HG03378 (cell line): ENCODE measurements at regions not wholly inside any gene's neighbourhood (a gene's known extent, or its start where the extent isn't known, plus 50 kb on each side); places are given as distances from the start of the nearest gene placed in this dataset.
"Not testable (repeated sequence)": the region's sequence is repeated elsewhere in the genome, so short reads cannot be mapped to it uniquely, and the experiment has no call there.

Source experiments
- ATAC-seq: cut with Tn5 transposase; IDR thresholded peaks from one replicate; pipeline ENCODE4 v1.9.1; 2021; ENCODE audit warnings: mild to moderate bottlenecking, moderate library complexity; ENCODE audit not compliant: unreplicated experiment

DNA sequence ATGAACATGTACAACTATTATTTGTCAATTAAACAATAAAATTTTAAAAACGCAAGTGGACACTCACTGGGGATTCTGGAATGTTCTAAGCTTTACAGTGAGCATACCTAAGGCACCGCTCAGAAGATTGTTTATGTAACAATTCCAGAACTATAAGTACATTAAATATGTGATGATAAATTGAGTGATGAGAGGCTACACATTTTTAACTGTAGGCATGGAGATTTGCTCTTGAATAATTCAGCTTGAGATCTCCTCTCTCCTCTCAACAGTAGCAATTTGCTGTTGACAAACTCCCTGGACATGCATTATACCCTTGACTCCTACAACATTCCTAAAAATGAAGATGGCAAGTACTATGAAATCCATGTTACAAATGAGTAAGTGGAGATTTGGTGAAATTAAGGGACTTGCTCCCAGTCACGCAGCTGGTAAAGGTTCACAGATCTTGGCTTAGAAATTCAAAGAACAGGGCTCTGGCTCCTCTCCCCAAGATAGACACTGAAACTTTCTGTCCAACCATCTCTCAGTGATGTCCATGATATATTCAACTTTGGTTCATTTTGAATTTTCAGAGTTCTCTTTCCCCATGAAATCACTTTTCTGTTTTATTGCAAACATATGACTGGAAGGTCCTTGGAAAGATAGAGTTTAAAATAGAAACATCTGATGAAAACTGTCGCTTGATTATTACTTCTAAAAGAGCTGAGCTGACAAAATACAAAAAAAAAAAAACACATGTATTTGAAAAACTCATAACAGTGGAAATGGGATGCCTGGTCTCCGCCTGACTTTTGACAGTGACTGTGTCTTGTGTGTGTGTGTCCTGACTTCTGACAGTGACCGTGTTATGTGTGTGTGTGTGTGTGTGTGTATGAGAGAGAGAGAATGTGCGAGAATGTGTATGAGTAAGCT lies 488.3 kb downstream of the TNS3 start:
- no peak for ATAC-seq

DNA sequence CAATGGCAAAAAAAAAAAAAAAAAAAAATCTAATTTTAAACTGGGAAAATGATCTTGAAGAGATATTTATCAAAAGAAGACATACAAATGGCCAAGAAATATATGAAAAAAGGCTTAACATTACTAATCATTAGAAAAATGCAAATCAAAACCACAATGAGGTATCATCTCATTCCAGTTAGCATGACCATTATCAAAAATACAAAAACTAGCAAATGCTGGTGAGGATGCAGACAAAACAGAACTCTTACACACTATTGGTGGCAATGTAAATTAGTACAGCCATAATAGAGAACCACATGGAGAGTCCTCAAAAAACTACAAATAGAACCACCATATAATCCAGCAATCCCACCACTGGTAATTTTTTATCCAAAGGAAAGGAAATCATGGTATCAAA lies 489.6 kb downstream of the TNS3 start:
- ATAC-seq: no peak

- no peak for ATAC-seq
Measured at GRCh38 chr7:47091141-47091540, 490.8 kb downstream of the TNS3 start.

DNA sequence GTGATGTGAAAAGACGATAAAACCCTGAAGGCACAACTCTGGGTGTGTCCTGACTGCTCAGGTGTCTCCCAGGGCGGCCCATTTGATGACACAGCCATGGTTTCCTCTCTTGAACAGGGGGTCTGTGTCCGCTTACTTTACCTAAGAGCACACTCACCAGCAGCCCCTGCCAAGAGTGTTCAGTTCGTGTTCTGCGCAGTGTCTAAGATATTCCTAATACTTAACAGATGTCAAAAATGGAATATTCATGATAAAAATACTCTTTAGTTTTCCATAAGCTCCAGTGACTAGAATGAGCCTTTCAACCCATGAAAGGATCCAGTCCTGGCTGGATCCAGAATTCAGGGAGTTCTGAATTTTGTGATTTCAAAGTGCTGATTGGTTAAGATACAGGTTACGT lies 492.4 kb downstream of the TNS3 start:
- no peak for ATAC-seq

GRCh38 chr7:47089068-47089417 lies 492.9 kb downstream of the TNS3 start:
- no peak for ATAC-seq

DNA sequence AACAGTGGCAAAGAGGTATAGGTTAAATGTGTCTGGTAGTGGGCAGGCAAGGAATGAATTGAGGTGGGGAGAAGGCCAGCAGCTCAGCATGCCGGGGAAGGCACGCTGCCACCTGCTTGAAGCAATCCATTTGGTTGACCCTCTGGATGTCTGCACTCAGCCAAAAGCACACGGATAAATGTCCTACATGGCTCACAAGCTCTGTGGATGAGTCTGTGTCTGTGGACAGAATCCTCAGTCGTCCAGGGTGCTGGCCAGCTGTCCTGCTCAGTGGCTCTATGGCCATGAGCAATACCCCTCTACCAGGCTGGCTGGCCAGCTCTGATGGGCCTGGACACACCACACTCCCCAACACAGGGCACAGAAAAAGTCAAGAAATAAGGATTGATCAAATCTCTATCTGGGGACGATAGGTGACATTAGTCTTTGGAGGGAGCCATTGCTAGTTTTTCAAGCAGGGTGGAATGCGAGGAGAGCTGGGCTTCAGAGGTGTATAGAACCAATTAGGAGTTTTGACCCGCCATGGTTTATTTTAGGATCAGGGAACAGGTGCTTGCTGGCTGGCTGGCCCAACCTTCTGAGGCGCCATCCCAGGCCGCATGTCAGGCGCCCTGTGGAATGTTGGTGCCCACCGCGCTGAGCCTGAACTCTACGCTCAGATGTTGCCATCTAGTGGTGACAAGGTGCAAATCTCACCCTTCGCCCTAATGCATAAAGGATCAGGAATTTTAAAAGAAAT lies 493.4 kb downstream of the TNS3 start:
- peak; percentile 76 for ATAC-seq

DNA sequence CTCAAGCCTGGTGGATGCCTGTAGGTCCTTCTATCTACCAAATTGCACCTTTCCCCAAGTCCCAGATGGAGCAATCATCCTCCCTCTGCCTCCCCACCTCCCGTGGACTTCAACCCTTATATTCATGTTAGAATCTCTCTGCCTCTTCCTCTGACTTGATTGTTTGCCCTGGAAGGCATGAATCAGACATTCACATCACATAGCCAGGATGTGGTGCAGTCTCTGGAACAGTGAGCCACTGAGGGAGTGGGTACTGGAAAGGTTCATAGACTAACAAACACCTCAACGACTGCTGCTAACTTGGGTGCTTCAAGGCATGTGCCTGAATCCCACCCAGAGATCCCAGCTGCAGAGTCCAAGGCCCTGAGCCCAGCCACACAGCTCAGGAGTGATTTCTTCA lies 494.0 kb downstream of the TNS3 start:
- no peak for ATAC-seq

GRCh38 chr7:47085491-47086275 lies 496.2 kb downstream of the TNS3 start:
- ATAC-seq: no peak

GRCh38 chr7:47083476-47084250 lies 498.2 kb downstream of the TNS3 start:
- ATAC-seq: no peak

- ATAC-seq: no peak
Measured at GRCh38 chr7:47080816-47081215, 501.1 kb downstream of the TNS3 start.

- ATAC-seq: no peak
Measured at GRCh38 chr7:47078241-47078640, 503.7 kb downstream of the TNS3 start.

DNA sequence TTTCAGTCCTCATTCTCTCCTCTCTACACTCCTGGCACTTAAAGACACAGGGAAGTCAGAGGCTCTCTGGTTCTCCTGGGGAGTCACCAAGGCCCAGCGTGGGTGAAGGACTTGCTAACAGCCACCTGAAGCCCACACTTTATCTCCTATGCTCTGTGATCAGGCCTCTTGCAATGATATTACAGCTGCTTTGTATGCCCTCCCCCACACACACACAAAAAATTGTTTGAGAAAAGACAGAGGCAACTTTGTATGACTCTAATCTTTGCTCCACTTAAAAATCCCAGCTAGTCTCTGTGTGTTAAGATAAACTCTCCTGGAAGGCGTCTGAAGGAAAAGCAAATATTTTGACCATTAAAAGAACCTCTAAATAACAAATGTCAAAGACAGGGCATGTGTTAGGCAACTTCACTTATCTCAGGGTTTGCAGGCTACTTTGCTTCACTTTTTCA lies 507.2 kb downstream of the TNS3 start:
- no peak for ATAC-seq

GRCh38 chr7:47073284-47073683 lies 508.6 kb downstream of the TNS3 start:
- ATAC-seq: no peak

- no peak for ATAC-seq
Measured at GRCh38 chr7:47071866-47072265, 510.0 kb downstream of the TNS3 start.

- ATAC-seq: no peak
Measured at GRCh38 chr7:47069385-47070076, 512.4 kb downstream of the TNS3 start.

DNA sequence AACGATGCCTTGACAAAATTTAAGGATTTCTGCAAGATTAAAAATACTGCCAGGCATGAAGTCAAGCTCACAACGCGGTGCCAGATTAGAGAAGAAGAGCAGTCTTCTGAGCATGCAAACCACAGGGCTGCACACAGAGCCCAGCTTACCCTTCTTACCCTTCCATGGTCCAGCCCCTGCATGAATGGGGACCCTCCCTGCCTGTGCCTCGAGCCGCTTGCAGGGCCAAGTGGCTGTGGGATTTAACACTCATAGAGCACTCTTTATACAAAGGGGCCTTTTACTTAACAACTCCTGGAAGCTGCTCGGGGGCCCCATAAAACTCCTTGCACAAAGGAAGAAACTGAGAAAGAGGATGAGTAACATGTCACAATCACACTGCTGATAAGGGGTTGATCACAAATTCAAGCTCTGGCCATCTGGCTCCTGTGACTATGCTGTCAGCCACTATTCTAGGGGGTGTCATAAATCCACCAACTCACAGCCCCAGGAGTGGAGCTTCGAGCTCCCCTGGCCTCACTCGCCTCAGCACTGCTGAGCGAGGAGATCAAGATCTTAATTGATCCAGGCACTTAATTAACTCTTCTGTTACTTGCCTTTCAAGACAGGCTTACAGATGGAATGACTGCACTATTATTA lies 514.8 kb downstream of the TNS3 start:
- no peak for ATAC-seq

- ATAC-seq: no peak
Measured at GRCh38 chr7:47056731-47057130, 525.2 kb downstream of the TNS3 start.

- not testable (repeated sequence) for ATAC-seq
Measured at GRCh38 chr7:47052541-47053208, 529.2 kb downstream of the TNS3 start.

- ATAC-seq: no peak
Measured at GRCh38 chr7:47049234-47049774, 532.6 kb downstream of the TNS3 start.
